ENCODE measurements at regions not wholly inside any gene's neighbourhood (a gene's known extent, or its start where the extent isn't known, plus 50 kb on each side); places are given as distances from the start of the nearest gene placed in this dataset.
"Not testable (repeated sequence)": the region's sequence is repeated elsewhere in the genome, so short reads cannot be mapped to it uniquely, and the experiment has no call there.

- ATAC-seq (ENCODE audit: low read depth): no peak
- DNase-seq: no peak
- Mint-ChIP-seq H3K9me3 (peaks cover 1% of the 10 kb centered on the region), H3K4me3 (no peak overlapping the region), H3K27me3 (no peaks in the 10 kb centered on the region), H3K27ac (no peak overlapping the region), H3K4me1 (no peaks in the 10 kb centered on the region), H3K36me3 (no peaks in the 10 kb centered on the region)
- POLR2A ChIA-PET: no interaction called here
Measured at GRCh38 chr9:115689331-115689730, 464.3 kb upstream of the PAPPA start.

GRCh38 chr9:115690786-115691496 is 462.6 kb upstream of the PAPPA start:
- POLR2A ChIA-PET: no interaction called here
- H3K27ac Mint-ChIP-seq: no peak overlapping the region
- no peaks in the 10 kb centered on the region for H3K36me3 Mint-ChIP-seq
- no peaks in the 10 kb centered on the region for H3K9me3 Mint-ChIP-seq
- no peak overlapping the region for H3K4me3 Mint-ChIP-seq
- no peaks in the 10 kb centered on the region for H3K27me3 Mint-ChIP-seq
- H3K4me1 Mint-ChIP-seq: no peaks in the 10 kb centered on the region
- ATAC-seq (ENCODE audit: low read depth) (no peak), DNase-seq (no peak)

- no peak overlapping the region for H3K27ac Mint-ChIP-seq
Measured at GRCh38 chr9:115691693-115692092, 461.9 kb upstream of the PAPPA start.

GRCh38 chr9:115692868-115693267 is 460.7 kb upstream of the PAPPA start:
- H3K36me3 Mint-ChIP-seq; DNase-seq; H3K9me3 Mint-ChIP-seq; H3K4me1 Mint-ChIP-seq; H3K27me3 Mint-ChIP-seq; ATAC-seq (ENCODE audit: low read depth); H3K4me3 Mint-ChIP-seq; POLR2A ChIA-PET; H3K27ac Mint-ChIP-seq: not testable (repeated sequence)

More at GRCh38 chr9:115691693-115692092, 461.9 kb upstream of the PAPPA start:
- Mint-ChIP-seq H3K4me3 (no peak overlapping the region), H3K36me3 (no peaks in the 10 kb centered on the region), H3K9me3 (no peaks in the 10 kb centered on the region), H3K4me1 (no peaks in the 10 kb centered on the region), H3K27me3 (no peaks in the 10 kb centered on the region)
- POLR2A ChIA-PET: no interaction called here
- ATAC-seq (ENCODE audit: low read depth) (no peak), DNase-seq (no peak)

GRCh38 chr9:115694014-115694413 is 459.6 kb upstream of the PAPPA start:
- POLR2A ChIA-PET: no interaction called here
- DNase-seq (no peak), ATAC-seq (ENCODE audit: low read depth) (no peak)
- Mint-ChIP-seq H3K9me3 (no peaks in the 10 kb centered on the region), H3K4me3 (no peak overlapping the region), H3K36me3 (no peaks in the 10 kb centered on the region), H3K27me3 (no peaks in the 10 kb centered on the region), H3K27ac (no peak overlapping the region), H3K4me1 (no peaks in the 10 kb centered on the region)

- no peaks in the 10 kb centered on the region for H3K4me1 Mint-ChIP-seq
- H3K9me3 Mint-ChIP-seq: no peaks in the 10 kb centered on the region
- ATAC-seq (ENCODE audit: low read depth) (no peak), DNase-seq (no peak)
- POLR2A ChIA-PET: no interaction called here
- H3K27me3 Mint-ChIP-seq: no peaks in the 10 kb centered on the region
- no peak overlapping the region for H3K4me3 Mint-ChIP-seq
- no peaks in the 10 kb centered on the region for H3K36me3 Mint-ChIP-seq
- no peak overlapping the region for H3K27ac Mint-ChIP-seq
Measured at GRCh38 chr9:115694991-115695390, 458.6 kb upstream of the PAPPA start.

- no peaks in the 10 kb centered on the region for H3K4me1 Mint-ChIP-seq
- no peak overlapping the region for H3K4me3 Mint-ChIP-seq
- H3K27ac Mint-ChIP-seq: no peak overlapping the region
- peaks cover 3% of the 10 kb centered on the region for H3K9me3 Mint-ChIP-seq
- POLR2A ChIA-PET: no interaction called here
- no peak for ATAC-seq (ENCODE audit: low read depth)
- no peak for DNase-seq
- H3K36me3 Mint-ChIP-seq: no peaks in the 10 kb centered on the region
- no peaks in the 10 kb centered on the region for H3K27me3 Mint-ChIP-seq
Measured at GRCh38 chr9:115712981-115713380, 440.6 kb upstream of the PAPPA start.

- no peak overlapping the region for H3K27ac Mint-ChIP-seq
- POLR2A ChIA-PET: no interaction called here
- DNase-seq (no peak), ATAC-seq (ENCODE audit: low read depth) (no peak)
- no peaks in the 10 kb centered on the region for H3K4me1 Mint-ChIP-seq
- H3K27me3 Mint-ChIP-seq: no peaks in the 10 kb centered on the region
- peaks cover 3% of the 10 kb centered on the region for H3K9me3 Mint-ChIP-seq
- H3K4me3 Mint-ChIP-seq: no peak overlapping the region
- H3K36me3 Mint-ChIP-seq: no peaks in the 10 kb centered on the region
Measured at GRCh38 chr9:115715666-115716065, 437.9 kb upstream of the PAPPA start.

GRCh38 chr9:115717298-115717697 is 436.3 kb upstream of the PAPPA start:
- peaks cover 3% of the 10 kb centered on the region for H3K9me3 Mint-ChIP-seq
- H3K4me1 Mint-ChIP-seq: no peaks in the 10 kb centered on the region
- no peaks in the 10 kb centered on the region for H3K36me3 Mint-ChIP-seq
- no peak overlapping the region for H3K4me3 Mint-ChIP-seq
- no peak overlapping the region for H3K27ac Mint-ChIP-seq
- no peaks in the 10 kb centered on the region for H3K27me3 Mint-ChIP-seq
- no peak for DNase-seq
- ATAC-seq (ENCODE audit: low read depth): no peak
- POLR2A ChIA-PET: no interaction called here

- no peak overlapping the region for H3K4me3 Mint-ChIP-seq
- H3K27me3 Mint-ChIP-seq: no peaks in the 10 kb centered on the region
- H3K9me3 Mint-ChIP-seq: peaks cover 2% of the 10 kb centered on the region
- H3K27ac Mint-ChIP-seq: no peak overlapping the region
- POLR2A ChIA-PET: no interaction called here
- ATAC-seq (ENCODE audit: low read depth): no peak
- H3K36me3 Mint-ChIP-seq: no peaks in the 10 kb centered on the region
- no peaks in the 10 kb centered on the region for H3K4me1 Mint-ChIP-seq
- no peak for DNase-seq
Measured at GRCh38 chr9:115717711-115718173, 435.8 kb upstream of the PAPPA start.

GRCh38 chr9:115730396-115730795 is 423.2 kb upstream of the PAPPA start:
- Mint-ChIP-seq H3K27me3 (no peaks in the 10 kb centered on the region), H3K4me1 (no peaks in the 10 kb centered on the region), H3K27ac (no peak overlapping the region), H3K9me3 (peaks cover 7% of the 10 kb centered on the region), H3K36me3 (no peaks in the 10 kb centered on the region), H3K4me3 (no peak overlapping the region)
- no peak for DNase-seq
- POLR2A ChIA-PET: no interaction called here
- ATAC-seq (ENCODE audit: low read depth): no peak

- no peak overlapping the region for H3K4me3 Mint-ChIP-seq
- H3K36me3 Mint-ChIP-seq: no peaks in the 10 kb centered on the region
- POLR2A ChIA-PET: no interaction called here
- DNase-seq: no peak
- peaks cover 7% of the 10 kb centered on the region for H3K9me3 Mint-ChIP-seq
- H3K27ac Mint-ChIP-seq: no peak overlapping the region
- H3K27me3 Mint-ChIP-seq: no peaks in the 10 kb centered on the region
- no peak for ATAC-seq (ENCODE audit: low read depth)
- no peaks in the 10 kb centered on the region for H3K4me1 Mint-ChIP-seq
Measured at GRCh38 chr9:115730845-115731244, 422.7 kb upstream of the PAPPA start.

GRCh38 chr9:115733318-115734110 is 420.1 kb upstream of the PAPPA start:
- DNase-seq (no peak), ATAC-seq (ENCODE audit: low read depth) (no peak)
- H3K36me3 Mint-ChIP-seq: no peaks in the 10 kb centered on the region
- POLR2A ChIA-PET: no interaction called here
- peaks cover 2% of the 10 kb centered on the region for H3K9me3 Mint-ChIP-seq
- H3K4me1 Mint-ChIP-seq: no peaks in the 10 kb centered on the region
- no peak overlapping the region for H3K27ac Mint-ChIP-seq
- no peak overlapping the region for H3K4me3 Mint-ChIP-seq
- no peaks in the 10 kb centered on the region for H3K27me3 Mint-ChIP-seq
